CD4-positive, CD25-positive, alpha-beta regulatory T cell (primary cell): ENCODE measurements at regions not wholly inside any gene's neighbourhood (a gene's known extent, or its start where the extent isn't known, plus 50 kb on each side); places are given as distances from the start of the nearest gene placed in this dataset.

Experiments used
- ATAC-seq, 2 donors: fragments of 150-1000 bp; cut with Tn5 transposase; one replicate each; pipeline ENCODE4 v1.10.0; 2021; ENCODE audit warnings: low read depth in 2 of 2, moderate number of reproducible peaks in 2 of 2, moderate library complexity in 1 of 2
- DNase-seq, 3 donors: peaks; one replicate each; pipeline versions ENCODE4 v3.0.0 to v3.0.0-alpha.2; 2012 to 2022; ENCODE audit warnings: mixed read lengths in 1 of 3
- H3K27ac ChIP-seq: one replicate; pipeline ENCODE4 v1.7.0; 2013; ENCODE audit warnings: mild to moderate bottlenecking, low read length; ENCODE audit not compliant: insufficient read depth, poor library complexity, severe bottlenecking
- H3K27me3 ChIP-seq: one replicate; pipeline ENCODE4 v1.7.0; 2013; ENCODE audit warnings: low read length; ENCODE audit not compliant: control insufficient read depth, insufficient read depth
- H3K36me3 ChIP-seq: one replicate; pipeline ENCODE4 v1.7.0; 2013; ENCODE audit warnings: mild to moderate bottlenecking, low read length, moderate library complexity; ENCODE audit not compliant: control insufficient read depth, insufficient read depth
- H3K4me1 ChIP-seq: 2 replicates; pipeline ENCODE4 v1.7.0; 2013; ENCODE audit warnings: mild to moderate bottlenecking, low read length; ENCODE audit not compliant: insufficient read depth, control insufficient read depth, poor library complexity, severe bottlenecking
- H3K4me3 ChIP-seq: one replicate; pipeline ENCODE4 v1.7.0; 2013; ENCODE audit warnings: low read depth, mild to moderate bottlenecking, low read length, moderate library complexity
- H3K9me3 ChIP-seq, 2 experiments: 1 replicate in 1 of 2; 2 replicates in 1 of 2; pipeline ENCODE4 v1.7.0; 2013; ENCODE audit warnings: low read length in 2 of 2, mild to moderate bottlenecking in 1 of 2, moderate library complexity in 1 of 2; ENCODE audit not compliant: control insufficient read depth in 2 of 2
- H3K27ac Mint-ChIP-seq, 3 donors: one replicate each; pipeline ENCODE4 v1.8.0; 2020 to 2022; ENCODE audit warnings: mild to moderate bottlenecking in 3 of 3, mixed read lengths in 3 of 3, moderate library complexity in 2 of 3
- H3K27me3 Mint-ChIP-seq: one replicate; pipeline ENCODE4 v1.8.0; 2022; ENCODE audit warnings: mild to moderate bottlenecking, mixed read lengths
- H3K36me3 Mint-ChIP-seq: one replicate; pipeline ENCODE4 v1.8.0; 2020; ENCODE audit warnings: mixed read lengths
- H3K4me1 Mint-ChIP-seq, 4 donors: one replicate each; pipeline ENCODE4 v1.8.0; 2020 to 2022; ENCODE audit warnings: mixed read lengths in 4 of 4, mild to moderate bottlenecking in 1 of 4
- H3K4me3 Mint-ChIP-seq, 4 donors: one replicate each; pipeline ENCODE4 v1.8.0; 2020 to 2022; ENCODE audit warnings: mild to moderate bottlenecking in 4 of 4, mixed read lengths in 4 of 4, moderate library complexity in 3 of 4
- H3K9me3 Mint-ChIP-seq, 7 donors: one replicate each; pipeline ENCODE4 v1.8.0; 2020 to 2022; ENCODE audit warnings: mixed read lengths in 7 of 7, mild to moderate bottlenecking in 3 of 7, moderate library complexity in 2 of 7

- no peak overlapping the region for H3K4me3 ChIP-seq
- H3K4me1 ChIP-seq, result no peaks in the 10 kb centered on the region
- H3K36me3 ChIP-seq, result no peaks in the 10 kb centered on the region
- no peak overlapping the region for H3K27ac Mint-ChIP-seq
- no peaks in the 10 kb centered on the region for H3K27me3 ChIP-seq
- H3K4me3 Mint-ChIP-seq, result no peak overlapping the region
- DNase-seq (no peak), ATAC-seq (no peak)
- no peaks in the 10 kb centered on the region for H3K36me3 Mint-ChIP-seq
- H3K4me1 Mint-ChIP-seq, result no peaks in the 10 kb centered on the region
- H3K9me3 Mint-ChIP-seq, result peaks cover 0 to 3% (median 0%) of the 10 kb centered on the region in 7 donors
- peaks cover 4% of the 10 kb centered on the region for H3K27me3 Mint-ChIP-seq
- H3K27ac ChIP-seq, result no peak overlapping the region
- no peaks in the 10 kb centered on the region for H3K9me3 ChIP-seq
These were observed 563.0 kb upstream of the PKDCC start for GRCh38 chr2:41484858-41485234.

- Mint-ChIP-seq H3K4me1 (no peaks in the 10 kb centered on the region), H3K36me3 (no peaks in the 10 kb centered on the region), H3K4me3 (no peak overlapping the region), H3K27ac (no peak overlapping the region), H3K9me3 (peaks cover 0 to 2% (median 0%) of the 10 kb centered on the region in 7 donors), H3K27me3 (peaks cover 4% of the 10 kb centered on the region)
- Histone ChIP-seq H3K9me3 (no peaks in the 10 kb centered on the region), H3K4me3 (no peak overlapping the region), H3K4me1 (no peaks in the 10 kb centered on the region), H3K36me3 (no peaks in the 10 kb centered on the region), H3K27ac (no peak overlapping the region), H3K27me3 (no peaks in the 10 kb centered on the region)
- ATAC-seq (no peak), DNase-seq (no peak)
These were observed 560.9 kb upstream of the PKDCC start for GRCh38 chr2:41486948-41487347.

GRCh38 chr2:41488888-41489287 is 558.9 kb upstream of the PKDCC start:
- peaks cover 0 to 7% (median 2%) of the 10 kb centered on the region in 7 donors for H3K9me3 Mint-ChIP-seq
- no peak overlapping the region for H3K4me3 ChIP-seq
- no peak overlapping the region for H3K27ac ChIP-seq
- DNase-seq, result no peak
- H3K27me3 Mint-ChIP-seq, result peaks cover 4% of the 10 kb centered on the region
- H3K27ac Mint-ChIP-seq, result no peak overlapping the region
- H3K4me3 Mint-ChIP-seq, result no peak overlapping the region
- no peaks in the 10 kb centered on the region for H3K4me1 ChIP-seq
- ATAC-seq, result no peak
- no peaks in the 10 kb centered on the region for H3K36me3 Mint-ChIP-seq
- H3K9me3 ChIP-seq, result peaks cover 0 to 4% of the 10 kb centered on the region in 2 experiments
- H3K36me3 ChIP-seq, result no peaks in the 10 kb centered on the region
- no peaks in the 10 kb centered on the region for H3K27me3 ChIP-seq
- H3K4me1 Mint-ChIP-seq, result no peaks in the 10 kb centered on the region

GRCh38 chr2:41489638-41490037 is 558.2 kb upstream of the PKDCC start:
- no peak overlapping the region for H3K4me3 Mint-ChIP-seq
- ATAC-seq (no peak), DNase-seq (no peak)
- peaks cover 3 to 11% of the 10 kb centered on the region in 2 experiments for H3K9me3 ChIP-seq
- H3K4me1 ChIP-seq, result no peaks in the 10 kb centered on the region
- H3K4me1 Mint-ChIP-seq, result no peaks in the 10 kb centered on the region
- H3K27ac ChIP-seq, result no peak overlapping the region
- no peak overlapping the region for H3K4me3 ChIP-seq
- H3K27me3 ChIP-seq, result no peaks in the 10 kb centered on the region
- peaks cover 4% of the 10 kb centered on the region for H3K27me3 Mint-ChIP-seq
- H3K27ac Mint-ChIP-seq, result no peak overlapping the region
- no peaks in the 10 kb centered on the region for H3K36me3 ChIP-seq
- H3K36me3 Mint-ChIP-seq, result no peaks in the 10 kb centered on the region
- peaks cover 0 to 12% (median 4%) of the 10 kb centered on the region in 7 donors for H3K9me3 Mint-ChIP-seq

GRCh38 chr2:41495050-41495449 is 552.8 kb upstream of the PKDCC start:
- H3K36me3 ChIP-seq, result no peaks in the 10 kb centered on the region
- no peak overlapping the region for H3K27ac Mint-ChIP-seq
- peaks cover 2 to 38% (median 11%) of the 10 kb centered on the region in 7 donors for H3K9me3 Mint-ChIP-seq
- no peaks in the 10 kb centered on the region for H3K4me1 ChIP-seq
- no peaks in the 10 kb centered on the region for H3K27me3 ChIP-seq
- no peak overlapping the region for H3K4me3 ChIP-seq
- H3K27ac ChIP-seq, result no peak overlapping the region
- ATAC-seq, result no peak
- H3K4me3 Mint-ChIP-seq, result no peak overlapping the region
- no peaks in the 10 kb centered on the region for H3K36me3 Mint-ChIP-seq
- DNase-seq, result peak in 1 of 3 donors; percentile 2
- H3K9me3 ChIP-seq, result peaks cover 23 to 38% of the 10 kb centered on the region in 2 experiments
- no peaks in the 10 kb centered on the region for H3K4me1 Mint-ChIP-seq
- H3K27me3 Mint-ChIP-seq, result no peaks in the 10 kb centered on the region

- Histone ChIP-seq H3K4me3 (no peak overlapping the region), H3K27me3 (no peaks in the 10 kb centered on the region), H3K36me3 (no peaks in the 10 kb centered on the region), H3K4me1 (no peaks in the 10 kb centered on the region), H3K9me3 (peaks cover 24 to 38% of the 10 kb centered on the region in 2 experiments), H3K27ac (no peak overlapping the region)
- DNase-seq (no peak), ATAC-seq (no peak)
- no peak overlapping the region for H3K27ac Mint-ChIP-seq
- no peaks in the 10 kb centered on the region for H3K4me1 Mint-ChIP-seq
- no peaks in the 10 kb centered on the region for H3K36me3 Mint-ChIP-seq
- H3K4me3 Mint-ChIP-seq, result no peak overlapping the region
- H3K27me3 Mint-ChIP-seq, result no peaks in the 10 kb centered on the region
- H3K9me3 Mint-ChIP-seq, result peaks cover 2 to 50% (median 11%) of the 10 kb centered on the region in 7 donors
These were observed 550.9 kb upstream of the PKDCC start for GRCh38 chr2:41496908-41497307.

GRCh38 chr2:41498781-41499180 is 549.0 kb upstream of the PKDCC start:
- Histone ChIP-seq H3K4me3 (no peak overlapping the region), H3K4me1 (no peaks in the 10 kb centered on the region), H3K36me3 (no peaks in the 10 kb centered on the region), H3K27ac (no peak overlapping the region), H3K9me3 (peaks cover 24 to 35% of the 10 kb centered on the region in 2 experiments), H3K27me3 (no peaks in the 10 kb centered on the region)
- Mint-ChIP-seq H3K4me1 (no peaks in the 10 kb centered on the region), H3K27ac (no peak overlapping the region), H3K36me3 (no peaks in the 10 kb centered on the region), H3K27me3 (no peaks in the 10 kb centered on the region), H3K4me3 (no peak overlapping the region), H3K9me3 (peaks cover 3 to 54% (median 11%) of the 10 kb centered on the region in 7 donors)
- ATAC-seq (no peak), DNase-seq (no peak)

- Histone ChIP-seq H3K27ac (no peak overlapping the region), H3K27me3 (no peaks in the 10 kb centered on the region), H3K36me3 (no peaks in the 10 kb centered on the region), H3K4me3 (no peak overlapping the region), H3K4me1 (no peaks in the 10 kb centered on the region), H3K9me3 (peaks cover 8 to 14% of the 10 kb centered on the region in 2 experiments)
- Mint-ChIP-seq H3K4me1 (no peaks in the 10 kb centered on the region), H3K36me3 (no peaks in the 10 kb centered on the region), H3K27ac (no peak overlapping the region), H3K4me3 (no peak overlapping the region), H3K27me3 (no peaks in the 10 kb centered on the region), H3K9me3 (peaks cover 0 to 33% (median 4%) of the 10 kb centered on the region in 7 donors)
- no peak for ATAC-seq
- DNase-seq, result no peak
These were observed 546.9 kb upstream of the PKDCC start for GRCh38 chr2:41500895-41501294.
